Heart left ventricle (tissue), 16 donors: ENCODE measurements at regions not wholly inside any gene's neighbourhood (a gene's known extent, or its start where the extent isn't known, plus 50 kb on each side); places are given as distances from the start of the nearest gene placed in this dataset.

ENCODE experiments used
- ATAC-seq, 4 donors: fragments of 200-7000 bp; cut with Tn5 transposase; one replicate each; pipeline ENCODE4 v1.9.1; 2020 to 2022; ENCODE audit warnings: moderate library complexity in 4 of 4, mild to moderate bottlenecking in 3 of 4, moderate number of reproducible peaks in 1 of 4
- DNase-seq, 5 donors: peaks; one replicate each; pipeline ENCODE4 v3.0.0-alpha.2; 2020
- H3K27ac ChIP-seq, 12 donors: fragments of 200-600 bp; sonication (generic) in 4 of 12; one replicate each; pipeline versions ENCODE4 v1.5.0 to v1.8.0; 2016 to 2022; ENCODE audit warnings: mild to moderate bottlenecking in 2 of 12
- H3K27me3 ChIP-seq, 9 donors: fragments of 200-600 bp; sonication (generic) in 2 of 9; one replicate each; pipeline versions ENCODE4 v1.5.1 to v1.8.0; 2016 to 2022; ENCODE audit warnings: mild to moderate bottlenecking in 3 of 9
- H3K36me3 ChIP-seq, 9 donors: fragments of 200-600 bp; sonication (generic) in 2 of 9; one replicate each; pipeline versions ENCODE4 v1.5.0 to v1.8.0; 2018 to 2022; ENCODE audit warnings: mild to moderate bottlenecking in 2 of 9
- H3K4me1 ChIP-seq, 12 donors: fragments of 200-600 bp; sonication (generic) in 4 of 12; one replicate each; pipeline versions ENCODE4 v1.5.0 to v1.8.0; 2016 to 2022; ENCODE audit warnings: mild to moderate bottlenecking in 3 of 12
- H3K4me3 ChIP-seq, 12 donors: fragments of 200-600 bp; sonication (generic) in 4 of 12; one replicate each; pipeline versions ENCODE4 v1.5.0 to v1.8.0; 2017 to 2022; ENCODE audit warnings: mild to moderate bottlenecking in 9 of 12, moderate library complexity in 4 of 12
- H3K9me3 ChIP-seq, 12 donors: fragments of 200-600 bp; sonication (generic) in 4 of 12; one replicate each; pipeline versions ENCODE4 v1.5.0 to v1.8.0; 2016 to 2022; ENCODE audit warnings: mild to moderate bottlenecking in 1 of 12
- CTCF ChIP-seq, 12 donors: fragments of 200-600 bp; sonication (generic) in 4 of 12; IDR thresholded peaks; one replicate each; pipeline versions ENCODE4 v1.5.0 to v1.8.0; 2018 to 2022; ENCODE audit warnings: antibody characterized with exemption in 12 of 12, mild to moderate bottlenecking in 5 of 12
- POLR2A ChIP-seq, 2 donors: fragments of 450-650 bp; IDR thresholded peaks; one replicate each; pipeline ENCODE4 v1.6.1; 2017; ENCODE audit warnings: antibody characterized with exemption in 2 of 2, mild to moderate bottlenecking in 2 of 2, moderate library complexity in 2 of 2
- WGBS, 4 donors: extraction: QIAGEN DNeasy Blood & Tissue Kit in 2 of 4; methylation state at CpG; one replicate each; pipeline versions ENCODE4 v1.1.5 to v1.1.7; 2013 to 2018; 5-methylcytosine and 5-hydroxymethylcytosine counted together
- intact Hi-C, 10 donors: fragments of 100-400 bp; cut with DNase I; formaldehyde crosslinking; loops; one replicate each; pipeline versions ENCODE4 v1.11.1 to v1.14.2; 2022
- donor health status: ischemic (EF 13 %, LVEDD 7.1; RV severe dilation, severe dysfunction).
- donor health status: healthy with polysubstance abuse.
- donor health status: DM: no; HTN: yes; CAD: no.
- donor health status: DM: no; HTN: no; CAD: no.
- donor health status: ischemic (EF 25% LVEDD 6.9; RV normal size, moderate dysfunction).
- donor health status: ischemic (EF 25% LVEDD 5.7; RV mildly dilated, moderate dysfunction).
- donor health status: healthy.
- donor health status: DM: yes; HTN: yes; CAD: no.
- donor health status: ischemic (EF 35%, LVEDD 5.7; RV mildly dilated, moderate dysfunction).
- donor health status: nonischemic (EF 11% LVEDD 7.7; RV severe dilation, severe dysfunction).
- donor health status: DM: yes; HTN: yes; CAD: no.
- donor health status: PGD.
- donor health status: ischemic (EF 29% LVEDD 5.4; RV normal size, mild dysfunction).
- donor health status: nonischemic (EF 23%, LVEDD 6.1; RV moderate dilation, normal function).

GRCh38 chr2:38170733-38171132 lies 94.8 kb upstream of the CYP1B1 start:
- intact Hi-C loops = loop anchor here in 1 of 10 donors (10.0 kb wide), 1 partner anchor 64 kb away; no protein-coding TSS in a partner anchor
- H3K4me1 ChIP-seq = peaks cover 0 to 18% (median 0%) of the 10 kb centered on the region in 12 donors
- peak overlapping the region in 1 of 12 donors; percentile 6 for H3K27ac ChIP-seq
- DNase-seq (no peak), ATAC-seq (no peak)
- no peak for TF ChIP-seq POLR2A (IDR thresholded peaks at IDR 0.05)
- no peak for TF ChIP-seq CTCF (IDR thresholded peaks at IDR 0.05)
- no peak overlapping the region for H3K4me3 ChIP-seq
- no peaks in the 10 kb centered on the region for H3K36me3 ChIP-seq
- no peaks in the 10 kb centered on the region for H3K27me3 ChIP-seq
- peaks cover 0 to 4% (median 0%) of the 10 kb centered on the region in 12 donors for H3K9me3 ChIP-seq

GRCh38 chr2:38170067-38170466 lies 94.1 kb upstream of the CYP1B1 start:
- TF ChIP-seq POLR2A (IDR thresholded peaks at IDR 0.05) = no peak
- ATAC-seq = no peak

GRCh38 chr2:38168710-38169480 lies 92.9 kb upstream of the CYP1B1 start:
- TF ChIP-seq CTCF (IDR thresholded peaks at IDR 0.05) = no peak
- Histone ChIP-seq H3K9me3 (peaks cover 0 to 4% (median 0%) of the 10 kb centered on the region in 12 donors), H3K4me3 (no peak overlapping the region), H3K27me3 (no peaks in the 10 kb centered on the region), H3K4me1 (peaks cover 0 to 6% (median 0%) of the 10 kb centered on the region in 12 donors), H3K27ac (no peak overlapping the region), H3K36me3 (no peaks in the 10 kb centered on the region)
- ATAC-seq (no peak), DNase-seq (no peak)
- WGBS, 4 donors = 77 to 87% (median 79%) methylated on average over 5 of the region's 5 CpGs
- intact Hi-C loops = no loop called here

More at GRCh38 chr2:38170067-38170466, 94.1 kb upstream of the CYP1B1 start:
- no peaks in the 10 kb centered on the region for H3K36me3 ChIP-seq
- 81 to 90% (median 87%) methylated on average over 3 of the region's 3 CpGs for WGBS, 4 donors
- peaks cover 0 to 14% (median 0%) of the 10 kb centered on the region in 12 donors for H3K4me1 ChIP-seq
- no peak for DNase-seq
- H3K27ac ChIP-seq = peak overlapping the region in 1 of 12 donors; percentile 6
- H3K4me3 ChIP-seq = no peak overlapping the region
- intact Hi-C loops = loop anchor here in 1 of 10 donors (10.0 kb wide), 1 partner anchor 65 kb away; no protein-coding TSS in a partner anchor
- H3K27me3 ChIP-seq = no peaks in the 10 kb centered on the region
- peaks cover 0 to 4% (median 0%) of the 10 kb centered on the region in 12 donors for H3K9me3 ChIP-seq

- intact Hi-C loops = no loop called here
- TF ChIP-seq POLR2A (IDR thresholded peaks at IDR 0.05) = no peak
- no peak for TF ChIP-seq CTCF (IDR thresholded peaks at IDR 0.05)
- ATAC-seq = no peak
- Histone ChIP-seq H3K27me3 (no peaks in the 10 kb centered on the region), H3K4me3 (no peak overlapping the region), H3K27ac (no peak overlapping the region), H3K36me3 (no peaks in the 10 kb centered on the region), H3K9me3 (peaks cover 0 to 4% (median 0%) of the 10 kb centered on the region in 12 donors), H3K4me1 (no peaks in the 10 kb centered on the region)
- 58 to 77% (median 64%) methylated on average over 2 of the region's 2 CpGs for WGBS, 4 donors
- no peak for DNase-seq
Observed at GRCh38 chr2:38167968-38168350, 92.0 kb upstream of the CYP1B1 start.
